GM19043 (cell line): ENCODE measurements at regions not wholly inside any gene's neighbourhood (a gene's known extent, or its start where the extent isn't known, plus 50 kb on each side); places are given as distances from the start of the nearest gene placed in this dataset.
"Not testable (repeated sequence)": the region's sequence is repeated elsewhere in the genome, so short reads cannot be mapped to it uniquely, and the experiment has no call there.

Experiments used
- ATAC-seq: cut with Tn5 transposase; IDR thresholded peaks from one replicate; pipeline ENCODE4 v1.9.1; 2021; ENCODE audit warnings: low read depth; ENCODE audit not compliant: unreplicated experiment

DNA sequence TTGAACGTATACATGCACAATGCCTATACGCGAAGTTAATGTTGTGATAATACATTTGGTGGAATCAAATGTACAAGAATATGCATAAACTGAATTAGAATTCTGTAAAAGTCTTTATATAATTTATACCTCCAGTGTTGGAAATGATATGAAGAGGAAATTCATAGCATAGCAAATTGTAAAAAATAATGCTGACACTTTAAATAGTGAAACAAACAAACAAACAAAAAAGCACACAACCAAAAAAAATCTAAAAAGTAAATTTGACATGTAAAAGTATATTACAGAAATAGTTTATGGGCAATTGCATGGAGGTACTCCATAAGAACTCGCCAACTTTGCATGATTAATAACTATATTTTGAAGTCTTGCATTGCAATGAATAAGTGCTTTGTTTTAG is 780.9 kb downstream of the TBC1D32 start:
- ATAC-seq = no peak

DNA sequence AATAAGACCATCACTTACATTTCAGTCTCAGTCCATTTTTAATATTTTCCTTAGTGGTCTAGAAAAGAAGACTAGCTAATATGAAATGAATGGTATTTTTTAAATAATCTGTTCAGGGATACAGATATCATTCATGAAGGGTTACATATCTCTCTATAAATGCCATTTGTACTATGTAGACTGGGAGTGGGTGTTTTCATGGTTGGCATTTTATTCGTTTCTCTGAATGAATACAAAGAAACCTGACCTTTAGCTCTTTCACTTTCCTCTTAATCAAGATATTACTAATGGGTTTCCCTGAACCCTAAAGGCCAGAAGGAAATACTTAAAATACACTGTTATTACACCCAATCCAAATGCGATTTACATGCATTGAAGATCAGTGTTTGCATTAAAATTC is 788.9 kb downstream of the TBC1D32 start:
- no peak for ATAC-seq

DNA sequence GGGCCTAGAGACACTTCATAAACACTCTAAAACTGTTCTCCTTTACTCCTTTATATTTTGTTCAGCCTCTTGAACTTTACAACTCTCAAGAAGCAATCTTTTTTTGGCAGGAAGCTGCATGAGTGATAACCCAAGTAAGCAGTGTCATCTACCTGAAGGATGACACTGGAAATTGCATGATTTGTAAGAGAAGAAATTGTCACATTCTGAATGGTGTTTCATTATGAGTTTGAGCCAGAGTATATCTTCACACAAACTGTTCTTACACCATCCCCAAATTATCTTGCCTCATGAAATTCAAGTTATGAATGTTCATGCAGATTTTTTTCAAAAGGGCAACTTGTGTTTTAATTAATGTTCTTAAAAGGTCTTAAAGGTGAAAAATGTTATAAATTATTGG is 799.3 kb downstream of the TBC1D32 start:
- no peak for ATAC-seq

DNA sequence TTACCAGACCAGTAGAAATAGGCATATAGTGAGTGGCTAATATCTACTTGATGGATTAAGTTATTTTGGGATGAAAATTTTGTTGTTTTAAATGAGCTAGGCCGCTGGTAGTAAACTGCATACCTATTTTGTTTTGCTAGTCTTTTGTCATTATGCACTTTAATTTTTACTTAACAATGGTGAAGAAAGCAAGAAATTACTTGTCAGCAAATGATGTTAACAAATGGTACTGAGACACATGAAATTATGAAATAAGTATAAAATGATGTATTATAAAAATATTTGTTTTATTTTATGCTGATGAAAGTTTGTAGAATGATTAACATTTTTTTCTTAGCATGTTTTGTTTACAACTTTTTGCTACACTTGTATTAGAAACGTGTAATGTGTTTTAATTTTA is 807.7 kb downstream of the TBC1D32 start:
- no peak for ATAC-seq

DNA sequence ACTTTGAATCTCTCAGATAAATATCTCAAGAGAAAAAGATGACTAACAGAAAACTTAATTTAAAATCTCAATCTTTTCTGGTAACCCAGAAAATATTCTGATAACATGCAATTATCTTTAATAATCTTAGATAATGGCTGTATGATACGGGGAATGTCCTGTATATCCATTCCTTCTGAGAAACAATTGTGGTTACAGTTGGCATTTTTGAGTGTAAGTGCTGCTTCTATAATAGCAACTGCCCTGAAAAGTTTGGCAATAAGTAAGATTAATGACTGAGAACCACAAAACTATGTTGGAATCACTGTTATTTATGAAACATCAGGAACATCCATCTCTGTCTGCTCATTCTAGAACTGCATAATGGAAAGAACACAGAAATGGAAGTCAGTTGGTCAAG is 819.7 kb downstream of the TBC1D32 start:
- ATAC-seq = no peak

DNA sequence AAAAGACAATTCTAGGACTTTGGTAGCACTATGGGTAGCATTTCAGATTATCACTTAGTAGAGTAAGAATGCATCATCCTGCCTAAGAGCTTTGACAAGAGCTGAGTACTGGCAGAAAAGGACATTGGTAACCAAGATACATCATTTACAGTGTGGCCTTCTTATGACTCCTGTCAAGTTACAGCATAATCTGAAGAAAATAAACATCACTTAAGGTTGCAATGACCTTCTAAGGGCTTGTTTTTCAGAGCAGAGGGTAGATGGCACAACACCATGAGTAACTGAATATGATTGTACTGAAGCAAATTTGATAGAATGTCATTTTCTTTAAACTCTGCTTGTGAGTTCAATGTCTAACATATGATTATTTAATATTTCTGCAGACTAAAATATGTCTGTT is 822.6 kb downstream of the TBC1D32 start:
- no peak for ATAC-seq

DNA sequence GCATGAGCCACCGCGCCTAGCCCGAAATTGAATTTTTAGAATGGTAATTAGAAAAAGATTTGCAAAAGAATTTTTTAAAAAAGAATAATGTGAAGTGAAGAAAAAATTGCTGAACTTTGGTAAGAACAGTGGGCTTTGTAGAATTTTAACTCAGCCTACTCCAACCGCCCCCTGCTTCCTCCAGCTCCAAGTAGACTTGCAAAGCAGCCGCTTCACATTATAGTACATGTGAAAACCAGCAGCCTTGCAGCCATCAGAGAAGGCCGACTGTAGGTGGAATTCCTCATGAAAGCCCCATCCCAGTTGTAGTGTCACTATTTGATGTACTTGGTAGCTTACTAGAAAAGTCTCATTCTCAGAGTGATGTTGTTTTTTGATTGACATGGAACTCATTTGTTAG is 835.6 kb downstream of the TBC1D32 start:
- no peak for ATAC-seq

DNA sequence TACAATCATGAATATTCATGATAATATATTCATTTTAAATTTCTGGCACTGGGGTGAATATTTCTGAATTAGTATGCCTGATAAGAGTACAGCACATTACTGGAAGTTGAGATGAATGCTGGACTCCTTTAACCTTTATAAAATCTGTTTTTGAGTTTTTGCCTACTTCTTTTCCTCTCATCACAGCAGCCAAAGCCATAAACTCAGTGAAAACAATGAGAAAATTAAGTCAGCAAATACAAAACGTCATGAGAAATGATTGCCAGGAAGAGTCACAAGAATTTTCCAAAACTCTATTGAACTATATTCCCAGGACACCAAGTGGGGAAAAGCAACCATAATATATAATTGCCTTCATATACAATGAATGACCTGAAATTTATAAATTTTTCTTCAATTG is 837.6 kb downstream of the TBC1D32 start:
- ATAC-seq = no peak

DNA sequence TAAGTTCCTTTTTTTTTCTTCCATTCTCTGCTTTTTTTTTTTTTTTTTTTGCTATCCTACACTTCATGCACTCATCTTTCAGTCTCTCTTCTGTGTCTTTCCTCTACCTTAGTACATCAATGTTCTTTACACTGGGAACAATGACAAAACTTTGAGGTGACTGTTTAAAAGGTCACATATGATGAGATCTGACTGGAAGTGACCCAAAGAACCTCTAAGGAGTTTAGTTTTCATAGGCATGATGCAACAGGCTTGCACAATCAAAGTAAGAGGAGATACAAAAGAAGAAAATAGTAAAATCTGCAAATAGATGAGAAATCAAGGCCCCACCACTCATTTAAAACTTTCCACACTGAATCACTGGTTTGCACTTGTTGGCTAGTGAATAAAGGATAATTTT is 840.8 kb downstream of the TBC1D32 start:
- no peak for ATAC-seq

DNA sequence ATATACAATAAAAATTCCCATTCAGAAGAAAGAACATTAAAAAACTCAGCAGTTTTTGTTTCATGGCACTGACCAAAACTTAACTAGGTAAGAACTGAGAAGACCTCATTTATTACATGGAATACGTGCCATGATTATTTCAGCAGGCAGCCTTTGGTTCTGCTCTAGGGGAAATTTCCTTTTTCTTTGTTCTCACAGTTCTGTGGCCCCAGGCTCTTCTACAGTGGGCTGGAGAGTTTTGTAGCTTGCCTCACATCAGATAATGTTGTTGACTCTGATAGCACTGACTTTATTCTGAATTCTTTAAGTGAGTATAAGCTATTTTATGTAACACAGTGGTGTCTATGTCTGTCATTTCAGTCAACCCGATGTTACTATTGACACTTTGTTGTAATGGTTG is 844.3 kb downstream of the TBC1D32 start:
- no peak for ATAC-seq

DNA sequence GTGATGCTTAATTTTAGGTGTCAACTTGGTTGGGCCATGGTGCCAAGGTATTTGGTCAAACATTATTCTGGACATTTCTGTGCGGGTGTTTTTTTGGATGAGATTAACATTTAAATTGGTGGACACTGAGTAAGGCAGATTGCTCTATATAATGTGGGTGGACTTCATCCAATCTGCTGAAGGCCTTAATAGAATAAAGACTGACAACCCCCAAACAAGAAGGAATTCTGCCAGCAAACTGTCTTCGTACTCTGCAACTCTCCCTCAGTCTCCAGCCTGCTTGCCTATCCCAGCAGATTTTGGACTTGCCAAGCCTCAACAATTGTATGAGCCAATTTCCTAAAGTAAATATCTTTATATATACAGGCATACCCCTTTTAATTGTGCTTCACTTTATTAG is 850.1 kb downstream of the TBC1D32 start:
- no peak for ATAC-seq

DNA sequence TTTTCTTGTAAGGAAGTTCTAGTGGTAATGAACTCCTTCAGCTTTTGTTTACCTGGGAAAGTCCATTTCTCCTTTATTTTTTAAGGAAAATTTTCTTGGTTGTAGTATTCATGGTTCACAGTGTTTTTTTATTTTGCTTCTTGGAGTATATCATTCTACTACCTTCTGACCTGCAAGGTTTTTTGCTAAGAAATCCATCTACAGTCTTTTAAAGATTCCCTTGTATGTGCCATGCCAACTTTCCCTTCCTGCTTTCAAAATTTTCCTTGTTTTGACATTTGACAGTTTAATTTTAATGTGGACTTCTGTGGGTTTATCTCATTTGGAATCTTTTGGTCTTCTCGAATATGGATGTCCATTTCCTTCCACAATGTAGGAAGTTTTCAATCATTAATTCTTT is 855.6 kb downstream of the TBC1D32 start:
- no peak for ATAC-seq

DNA sequence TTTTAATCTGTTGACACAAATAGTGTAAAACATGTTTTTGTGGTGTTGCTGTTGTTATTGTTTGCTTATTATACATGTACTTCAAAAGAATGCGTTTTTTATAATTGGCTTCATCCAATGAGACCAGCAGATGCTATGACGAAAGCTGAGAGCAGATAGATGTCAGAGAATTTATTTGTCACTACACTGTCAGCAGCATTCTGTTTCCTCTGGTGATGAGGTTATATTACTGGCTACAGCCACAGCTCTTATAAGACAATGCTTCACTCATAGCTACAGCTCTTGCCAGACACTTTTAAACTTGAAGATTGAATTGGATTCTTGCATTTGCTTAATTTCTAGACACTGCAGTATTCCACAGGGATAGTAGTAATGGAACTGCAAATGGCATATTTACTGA is 860.5 kb downstream of the TBC1D32 start:
- ATAC-seq = no peak

DNA sequence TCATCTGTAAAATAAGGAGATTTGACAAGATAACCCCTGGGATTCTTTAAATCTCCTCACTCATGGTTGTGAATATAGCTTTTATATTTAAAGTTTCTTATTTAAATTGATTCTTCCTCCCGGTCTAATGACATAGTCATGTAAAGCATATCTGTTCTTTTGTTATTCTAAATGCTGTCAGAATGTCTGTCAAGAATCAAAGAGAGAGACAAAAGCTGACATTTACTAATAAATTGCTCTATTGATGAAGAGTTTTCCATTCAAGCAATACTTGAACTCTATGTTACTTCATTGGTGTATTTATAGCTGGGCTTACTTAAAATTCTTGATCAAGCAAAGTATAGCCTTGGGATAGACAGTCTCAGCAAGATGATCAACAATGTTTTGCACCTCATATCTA is 865.8 kb downstream of the TBC1D32 start:
- ATAC-seq = no peak

DNA sequence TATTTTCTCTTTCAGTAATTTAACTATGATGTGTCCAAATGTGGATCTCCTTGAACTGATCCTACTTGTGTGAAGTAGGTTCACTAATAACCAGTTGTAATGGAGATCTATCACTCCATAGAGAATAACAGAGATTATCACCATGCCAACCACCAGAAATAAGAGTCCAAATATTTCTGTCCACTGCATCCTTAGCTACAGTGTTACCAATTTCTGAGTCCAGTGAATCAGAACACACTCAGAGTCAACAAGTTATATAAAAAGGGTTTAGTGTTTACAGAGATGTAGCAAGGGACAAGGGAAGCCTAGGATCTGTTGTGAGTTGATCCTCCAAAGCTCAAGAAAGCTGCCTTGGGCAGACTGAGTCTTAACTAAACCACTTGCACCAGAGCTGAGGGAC is 882.8 kb downstream of the TBC1D32 start:
- ATAC-seq = no peak

DNA sequence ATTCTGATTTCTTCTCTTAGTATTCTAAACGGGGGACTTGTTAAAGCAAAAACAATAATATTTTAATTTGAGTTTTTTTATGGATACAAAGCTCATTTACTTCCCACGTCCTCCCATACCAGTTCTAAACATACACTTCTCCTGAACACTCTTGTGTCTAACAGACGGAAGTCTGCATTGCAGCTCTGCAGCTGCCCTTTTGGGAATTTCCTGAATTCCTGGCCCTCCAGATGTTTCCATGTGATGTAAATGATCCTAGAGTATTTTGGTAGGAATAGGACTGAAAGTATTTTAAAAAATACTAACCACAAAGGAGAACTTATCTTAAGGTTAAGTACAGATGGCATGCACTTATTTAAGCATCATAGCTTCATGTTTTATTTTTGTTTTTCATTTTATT is 886.7 kb downstream of the TBC1D32 start:
- no peak for ATAC-seq

DNA sequence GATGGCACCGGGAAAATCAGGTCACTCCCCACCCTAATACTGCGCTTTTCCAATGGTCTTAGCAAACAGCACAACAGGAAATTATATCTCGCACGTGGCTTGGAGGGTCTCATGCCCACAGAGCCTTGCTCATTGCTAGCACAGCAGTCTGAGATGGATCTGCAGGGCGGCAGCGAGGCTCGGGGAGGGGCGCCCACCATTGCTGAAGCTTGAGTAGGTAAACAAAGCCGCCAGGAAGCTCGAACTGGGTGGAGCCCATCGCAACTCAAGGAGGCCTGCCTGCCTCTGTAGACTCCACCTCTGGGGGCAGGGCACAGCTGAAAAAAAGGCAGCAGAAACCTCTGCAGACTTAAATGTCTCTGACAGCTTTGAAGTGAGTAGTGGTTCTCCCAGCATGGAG is 901.4 kb downstream of the TBC1D32 start:
- not testable (repeated sequence) for ATAC-seq

DNA sequence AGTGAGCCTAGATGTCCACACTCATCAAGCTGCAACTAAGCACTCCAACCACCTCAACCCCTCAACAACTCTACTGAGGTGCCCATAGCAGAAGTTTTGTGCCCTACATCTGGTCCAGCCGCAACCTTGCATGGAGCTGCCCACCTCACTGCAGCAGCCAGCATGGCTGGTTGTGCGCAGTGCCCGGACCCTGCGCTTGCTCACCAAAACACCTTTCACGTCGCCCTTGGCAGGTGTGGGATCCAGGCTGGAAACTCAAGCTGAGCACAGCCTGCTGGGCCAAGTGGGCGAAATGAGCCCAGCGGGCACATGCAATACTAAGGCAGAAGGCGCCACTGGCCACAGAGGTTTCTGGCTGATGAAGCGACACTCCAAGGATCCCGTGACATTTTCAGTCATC is 902.4 kb downstream of the TBC1D32 start:
- no peak for ATAC-seq

DNA sequence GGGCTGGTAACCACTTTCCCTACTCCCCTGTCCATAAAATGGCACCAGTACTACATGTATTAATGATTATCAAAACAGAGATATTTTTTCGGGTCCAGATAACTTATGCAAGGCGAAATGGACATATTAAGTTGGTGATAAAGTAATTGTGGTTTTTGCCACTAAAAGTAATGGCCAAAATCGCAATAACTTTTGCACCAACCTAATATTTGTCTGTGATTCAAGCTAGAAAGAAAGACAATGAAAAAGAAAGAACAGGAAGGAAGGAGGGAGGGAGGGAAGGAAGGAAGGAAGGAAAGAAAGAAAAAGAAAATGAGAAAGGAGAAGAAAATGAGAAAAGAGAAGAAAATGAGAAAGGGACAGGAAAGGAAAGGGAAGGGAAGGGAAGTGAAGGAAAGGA is 922.9 kb downstream of the TBC1D32 start:
- ATAC-seq = no peak

DNA sequence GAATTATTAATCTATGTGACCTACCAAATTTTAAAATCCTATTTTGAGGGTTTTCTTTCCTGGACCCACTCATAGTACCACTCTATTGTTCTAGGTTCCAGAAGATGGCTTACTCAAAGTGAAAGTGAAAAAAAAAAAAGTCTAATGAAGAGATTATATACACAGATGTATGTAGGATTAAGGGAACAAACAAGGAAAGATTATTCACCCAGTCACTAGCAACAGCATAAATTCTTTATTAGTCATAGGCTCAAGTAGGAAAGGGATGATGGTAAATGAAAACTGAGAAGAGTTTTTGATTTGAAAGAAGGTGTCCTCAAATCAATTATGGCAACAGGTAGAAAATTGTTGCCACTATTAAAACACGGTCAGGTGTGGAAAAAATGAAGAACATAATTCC is 923.7 kb downstream of the TBC1D32 start:
- no peak for ATAC-seq

DNA sequence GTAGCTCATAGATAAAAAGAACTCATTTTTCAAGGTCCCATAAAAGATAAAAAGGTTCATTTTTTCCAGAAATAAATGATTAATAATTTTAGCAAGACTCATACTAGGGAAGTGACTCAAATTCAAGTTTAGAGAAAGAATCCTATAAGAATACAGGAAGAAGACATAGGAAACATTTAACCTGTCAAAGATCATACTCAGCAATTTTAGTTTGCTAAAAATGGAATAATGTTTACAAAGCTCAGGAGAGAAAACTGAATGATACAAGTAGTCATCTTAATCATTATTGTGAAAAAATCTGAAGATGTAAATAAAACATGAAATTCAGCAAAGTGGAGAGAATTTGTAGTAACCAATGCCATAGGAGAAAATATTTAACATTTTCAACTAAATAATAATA is 926.6 kb downstream of the TBC1D32 start:
- ATAC-seq = no peak

DNA sequence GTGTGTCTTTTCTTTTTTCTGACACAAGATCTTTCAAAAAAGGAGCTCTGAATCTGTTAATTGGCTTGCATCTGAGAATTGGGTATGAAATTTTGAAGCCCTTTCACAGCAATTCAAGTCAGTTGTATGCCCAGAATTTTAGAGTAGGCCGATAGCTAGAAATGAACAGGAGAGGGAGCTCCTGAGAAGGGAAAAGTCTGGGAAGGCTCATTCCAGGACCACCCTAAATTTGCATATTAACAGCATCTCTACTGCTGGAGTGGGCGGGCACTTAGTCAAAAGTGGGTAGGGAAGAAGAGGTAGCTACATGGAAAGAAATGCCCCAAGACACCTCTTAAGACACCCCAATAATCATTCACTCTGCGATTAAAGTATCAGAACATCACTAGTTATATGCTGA is 928.3 kb downstream of the TBC1D32 start:
- no peak for ATAC-seq

DNA sequence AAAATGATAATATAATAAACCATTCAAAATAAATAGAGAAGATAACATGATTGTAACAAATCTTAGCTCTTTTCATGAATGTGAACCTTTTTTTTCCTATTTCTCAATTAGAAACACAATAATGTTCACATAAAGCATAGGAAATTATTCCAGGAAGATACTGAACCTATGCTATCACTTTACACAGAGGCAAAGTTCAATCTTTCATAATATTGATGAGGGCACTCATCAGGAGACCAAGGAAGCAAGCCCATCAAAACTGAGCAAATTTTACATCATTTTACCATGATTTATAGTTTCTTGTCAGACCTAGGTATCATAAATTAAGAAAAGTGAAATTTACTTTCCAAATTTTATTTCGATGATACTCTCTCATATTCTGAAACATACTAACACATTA is 938.5 kb downstream of the TBC1D32 start:
- ATAC-seq = no peak

DNA sequence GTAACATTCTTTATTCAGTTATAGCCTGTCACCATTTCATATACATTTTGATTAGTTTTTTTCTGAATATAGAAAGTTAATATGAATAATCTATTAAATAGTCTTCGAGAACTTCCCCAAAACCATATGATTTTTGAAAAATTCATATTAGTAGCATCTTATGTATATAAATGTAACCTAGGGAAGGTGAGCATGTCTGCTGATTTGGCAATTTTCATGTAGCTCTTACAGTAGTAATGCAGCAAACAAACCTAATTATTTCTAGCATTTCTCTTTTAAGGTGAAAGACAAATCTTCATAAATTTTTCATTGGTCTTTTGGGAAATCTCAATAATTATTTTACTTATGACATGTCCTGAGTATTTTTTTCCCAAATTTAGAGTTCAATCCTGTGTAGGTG is 939.0 kb downstream of the TBC1D32 start:
- ATAC-seq = no peak
